GM23338 (cell line): ENCODE measurements at regions not wholly inside any gene's neighbourhood (a gene's known extent, or its start where the extent isn't known, plus 50 kb on each side); places are given as distances from the start of the nearest gene placed in this dataset.

ENCODE experiments used
- ATAC-seq: fragments of 200-7000 bp; cut with Tn5 transposase; 3 replicates; pipeline ENCODE4 v1.9.1; 2020
- DNase-seq: peaks from one replicate; pipeline ENCODE4 v3.0.0-alpha.2; 2015; ENCODE audit warnings: low spot score
- H2AFZ ChIP-seq: fragments of 200-600 bp; sonication (generic); 2 replicates; pipeline ENCODE4 v1.8.0; 2016; ENCODE audit warnings: antibody characterized with exemption, mild to moderate bottlenecking, moderate library complexity
- H3F3A ChIP-seq: fragments of 200-600 bp; sonication (generic); replicated peaks from 2 replicates; pipeline ENCODE4 v1.8.0; 2017; ENCODE audit warnings: antibody characterized with exemption, mixed run types, low read depth
- H3K27ac ChIP-seq: fragments of 200-600 bp; sonication (generic); 2 replicates; pipeline ENCODE4 v1.6.1; 2016; ENCODE audit warnings: low read depth
- H3K27me3 ChIP-seq: fragments of 200-600 bp; sonication (generic); 2 replicates; pipeline ENCODE4 v1.8.0; 2016; ENCODE audit warnings: mild to moderate bottlenecking, mixed run types, moderate library complexity; ENCODE audit not compliant: insufficient read depth
- H3K36me3 ChIP-seq: fragments of 200-600 bp; sonication (generic); 2 replicates; pipeline ENCODE4 v1.8.0; 2016; ENCODE audit warnings: mild to moderate bottlenecking; ENCODE audit not compliant: insufficient read depth
- H3K4me1 ChIP-seq: fragments of 200-600 bp; sonication (generic); 2 replicates; pipeline ENCODE4 v1.8.0; 2016; ENCODE audit warnings: mild to moderate bottlenecking, moderate library complexity; ENCODE audit not compliant: insufficient read depth
- H3K4me2 ChIP-seq: fragments of 200-600 bp; sonication (generic); 2 replicates; pipeline ENCODE4 v1.7.1; 2017; ENCODE audit warnings: mixed run types
- H3K4me3 ChIP-seq: fragments of 200-600 bp; sonication (generic); 2 replicates; pipeline ENCODE4 v1.6.1; 2016; ENCODE audit warnings: mixed run types
- H3K79me2 ChIP-seq: fragments of 200-600 bp; sonication (generic); replicated peaks from 2 replicates; pipeline ENCODE4 v1.8.0; 2017; ENCODE audit warnings: mild to moderate bottlenecking; ENCODE audit not compliant: insufficient read depth
- H3K9me2 ChIP-seq: fragments of 200-600 bp; sonication (generic); 2 replicates; pipeline ENCODE4 v1.8.0; 2017; ENCODE audit not compliant: insufficient read depth
- H4K20me1 ChIP-seq: fragments of 200-600 bp; sonication (generic); replicated peaks from 2 replicates; pipeline ENCODE4 v1.8.0; 2017; ENCODE audit warnings: mild to moderate bottlenecking; ENCODE audit not compliant: insufficient read depth
- H3K27ac Mint-ChIP-seq: 2 replicates; pipeline ENCODE4 v1.8.0; 2020; ENCODE audit warnings: inconsistent platforms, mild to moderate bottlenecking, moderate library complexity, mixed read lengths
- H3K27me3 Mint-ChIP-seq: 3 replicates; pipeline ENCODE4 v1.8.0; 2022; ENCODE audit warnings: low read depth, mild to moderate bottlenecking, moderate library complexity, mixed read lengths, inconsistent platforms; ENCODE audit not compliant: insufficient read depth, poor library complexity
- H3K36me3 Mint-ChIP-seq: 3 replicates; pipeline ENCODE4 v1.8.0; 2021; ENCODE audit warnings: low read depth, mild to moderate bottlenecking, inconsistent platforms, moderate library complexity, mixed read lengths
- H3K4me1 Mint-ChIP-seq: 3 replicates; pipeline ENCODE4 v1.8.0; 2020; ENCODE audit warnings: mild to moderate bottlenecking, inconsistent platforms, mixed read lengths
- H3K4me3 Mint-ChIP-seq: 3 replicates; pipeline ENCODE4 v1.8.0; 2021; ENCODE audit warnings: moderate library complexity, mild to moderate bottlenecking, inconsistent platforms, mixed read lengths
- H3K9me3 Mint-ChIP-seq: 3 replicates; pipeline ENCODE4 v1.8.0; 2020; ENCODE audit warnings: moderate library complexity, mild to moderate bottlenecking, inconsistent platforms, mixed read lengths
- CREB1 ChIP-seq: fragments of 250-450 bp; sonication (Bioruptor Pico); IDR thresholded peaks from 2 replicates; pipeline ENCODE4 v1.5.0; 2020; ENCODE audit warnings: low read depth, mild to moderate bottlenecking, moderate library complexity
- EZH2 ChIP-seq: fragments of 200-600 bp; sonication (generic); IDR thresholded peaks from one replicate; pipeline ENCODE4 v1.8.0; 2017; ENCODE audit warnings: antibody characterized with exemption, mild to moderate bottlenecking, low read depth; ENCODE audit not compliant: unreplicated experiment
- EZH2phosphoT487 ChIP-seq: fragments of 200-600 bp; sonication (generic); IDR thresholded peaks from one replicate; pipeline ENCODE4 v1.8.1; 2018; ENCODE audit warnings: antibody characterized with exemption; ENCODE audit not compliant: unreplicated experiment
- POLR2AphosphoS5 ChIP-seq: IDR thresholded peaks from 2 replicates; pipeline ENCODE4 v1.6.1; 2016; ENCODE audit warnings: antibody characterized with exemption, low read depth
- REST ChIP-seq: IDR thresholded peaks from one replicate; pipeline ENCODE4 v1.6.1; 2018; ENCODE audit warnings: antibody characterized with exemption; ENCODE audit not compliant: unreplicated experiment
- ZNF462 ChIP-seq: fragments of 250-450 bp; sonication (Bioruptor Pico); IDR thresholded peaks from 2 replicates; pipeline ENCODE4 v1.5.0; 2020; ENCODE audit warnings: mild to moderate bottlenecking, moderate library complexity

GRCh38 chr5:82591021-82591515, 312.9 kb upstream of the RPS23 start:
- Histone ChIP-seq H3K4me2 (peak overlapping the region; percentile 50), H3F3A (no peaks in the 10 kb centered on the region), H3K4me3 (0 out of 2 replicates have a peak overlapping the region, but pooled peaks have one; percentile 0), H4K20me1 (no peaks in the 10 kb centered on the region), H3K79me2 (no peaks in the 10 kb centered on the region), H3K4me1 (peaks cover 20% of the 10 kb centered on the region), H3K36me3 (peaks cover 5% of the 10 kb centered on the region), H3K9me2 (peaks cover 4% of the 10 kb centered on the region), H3K27ac (peak overlapping the region; percentile 89), H3K27me3 (no peaks in the 10 kb centered on the region), H2AFZ (no peak overlapping the region)
- peaks cover 34% of the 10 kb centered on the region for H3K4me1 Mint-ChIP-seq
- DNase-seq (peak; percentile 64), ATAC-seq (peak; percentile 91)
- H3K27ac Mint-ChIP-seq, result peak overlapping the region; percentile 81
- TF ChIP-seq ZNF462 (peak; percentile 80), CREB1 (CRISPR knock-in tag) (no peak), EZH2 (no peak), REST (no peak), EZH2phosphoT487 (no peak), POLR2AphosphoS5 (no peak)
- H3K9me3 Mint-ChIP-seq, result peaks cover 41% of the 10 kb centered on the region
- H3K27me3 Mint-ChIP-seq, result peaks cover 5% of the 10 kb centered on the region
- peaks cover 37% of the 10 kb centered on the region for H3K36me3 Mint-ChIP-seq
- H3K4me3 Mint-ChIP-seq, result peak overlapping the region; percentile 37; the same call in 2 of the 3 replicates
